Mucosa of descending colon (tissue), 3 donors: ENCODE measurements at regions not wholly inside any gene's neighbourhood (a gene's known extent, or its start where the extent isn't known, plus 50 kb on each side); places are given as distances from the start of the nearest gene placed in this dataset.

ENCODE experiments used
- ATAC-seq: fragments of 200-7000 bp; cut with Tn5 transposase; one replicate; pipeline ENCODE4 v1.9.1; 2020; ENCODE audit warnings: mild to moderate bottlenecking, moderate library complexity
- DNase-seq, 3 donors: peaks; one replicate each; pipeline ENCODE4 v3.0.0-alpha.2; 2020
- H3K36me3 ChIP-seq: fragments of 200-600 bp; one replicate; pipeline ENCODE4 v1.8.0; 2021; ENCODE audit warnings: low read depth, mild to moderate bottlenecking
- H3K4me1 ChIP-seq: fragments of 200-600 bp; one replicate; pipeline ENCODE4 v1.8.0; 2021; ENCODE audit warnings: low read depth, mild to moderate bottlenecking
- H3K4me3 ChIP-seq: fragments of 200-600 bp; one replicate; pipeline ENCODE4 v1.8.0; 2021; ENCODE audit warnings: mild to moderate bottlenecking
- H3K9me3 ChIP-seq: fragments of 200-600 bp; one replicate; pipeline ENCODE4 v1.8.0; 2021; ENCODE audit warnings: mild to moderate bottlenecking
- intact Hi-C, 2 donors: fragments of 100-400 bp; cut with DNase I in 1 of 2; cut with micrococcal nuclease in 1 of 2; formaldehyde crosslinking; loops; one replicate each; pipeline versions ENCODE4 v1.11.0 to v1.11.1; 2022; cut with DNase I, micrococcal nuclease
- TF ChIP-seq, protein P1 (sequence below): fragments of 200-600 bp; IDR thresholded peaks from one replicate; pipeline ENCODE4 v1.8.0; 2022; ENCODE audit warnings: antibody characterized with exemption, mild to moderate bottlenecking
- donor health status: DM: no; HTN: no; CAD: no; lungs with moderate emphysema.
- donor health status: DM: no; HTN: no; CAD: no.
- donor health status: DM: no; HTN: yes; CAD: no.

GRCh38 chr14:71362920-71363584, 455.8 kb downstream of the PCNX1 start:
- DNase-seq, result no peak
- no peaks in the 10 kb centered on the region for H3K9me3 ChIP-seq
- TF ChIP-seq, protein P1, sequence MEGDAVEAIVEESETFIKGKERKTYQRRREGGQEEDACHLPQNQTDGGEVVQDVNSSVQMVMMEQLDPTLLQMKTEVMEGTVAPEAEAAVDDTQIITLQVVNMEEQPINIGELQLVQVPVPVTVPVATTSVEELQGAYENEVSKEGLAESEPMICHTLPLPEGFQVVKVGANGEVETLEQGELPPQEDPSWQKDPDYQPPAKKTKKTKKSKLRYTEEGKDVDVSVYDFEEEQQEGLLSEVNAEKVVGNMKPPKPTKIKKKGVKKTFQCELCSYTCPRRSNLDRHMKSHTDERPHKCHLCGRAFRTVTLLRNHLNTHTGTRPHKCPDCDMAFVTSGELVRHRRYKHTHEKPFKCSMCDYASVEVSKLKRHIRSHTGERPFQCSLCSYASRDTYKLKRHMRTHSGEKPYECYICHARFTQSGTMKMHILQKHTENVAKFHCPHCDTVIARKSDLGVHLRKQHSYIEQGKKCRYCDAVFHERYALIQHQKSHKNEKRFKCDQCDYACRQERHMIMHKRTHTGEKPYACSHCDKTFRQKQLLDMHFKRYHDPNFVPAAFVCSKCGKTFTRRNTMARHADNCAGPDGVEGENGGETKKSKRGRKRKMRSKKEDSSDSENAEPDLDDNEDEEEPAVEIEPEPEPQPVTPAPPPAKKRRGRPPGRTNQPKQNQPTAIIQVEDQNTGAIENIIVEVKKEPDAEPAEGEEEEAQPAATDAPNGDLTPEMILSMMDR, result no peak
- no peak overlapping the region for H3K4me3 ChIP-seq
- no peaks in the 10 kb centered on the region for H3K4me1 ChIP-seq
- ATAC-seq, result peak; percentile 31
- intact Hi-C loops, result no loop called here
- H3K36me3 ChIP-seq, result no peaks in the 10 kb centered on the region

GRCh38 chr14:71363946-71364925, 457.0 kb downstream of the PCNX1 start:
- H3K36me3 ChIP-seq, result no peaks in the 10 kb centered on the region
- H3K9me3 ChIP-seq, result no peaks in the 10 kb centered on the region
- no peak overlapping the region for H3K4me3 ChIP-seq
- H3K4me1 ChIP-seq, result no peaks in the 10 kb centered on the region
- ATAC-seq (no peak), DNase-seq (no peak)
- TF ChIP-seq, protein P1, result no peak
- intact Hi-C loops, result no loop called here

DNA sequence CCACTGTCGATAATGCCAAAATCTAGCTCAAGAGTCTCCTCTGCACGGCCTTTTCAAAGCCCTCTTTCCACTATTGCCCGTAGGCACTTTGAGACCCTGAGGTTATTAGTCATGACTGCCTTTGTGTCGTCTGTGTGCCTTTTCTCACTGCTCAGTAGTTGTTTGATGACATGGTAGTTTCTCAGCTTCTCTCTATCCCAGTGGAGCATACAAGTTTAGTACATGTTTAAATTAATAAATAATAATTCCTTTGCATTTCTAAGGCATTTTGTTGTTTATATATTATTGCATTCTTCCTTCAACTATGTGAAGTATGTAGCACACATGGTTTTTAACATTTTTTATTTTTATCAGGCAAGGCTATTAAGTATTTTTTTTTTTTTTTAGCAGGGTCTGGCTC, 458.1 kb downstream of the PCNX1 start:
- intact Hi-C loops, result no loop called here
- no peaks in the 10 kb centered on the region for H3K36me3 ChIP-seq
- H3K4me1 ChIP-seq, result no peaks in the 10 kb centered on the region
- H3K4me3 ChIP-seq, result no peak overlapping the region
- no peaks in the 10 kb centered on the region for H3K9me3 ChIP-seq
- DNase-seq (no peak), ATAC-seq (no peak)
- TF ChIP-seq, protein P1, result no peak

- ATAC-seq (no peak), DNase-seq (no peak)
- no peaks in the 10 kb centered on the region for H3K36me3 ChIP-seq
- H3K9me3 ChIP-seq, result no peaks in the 10 kb centered on the region
- no peak overlapping the region for H3K4me3 ChIP-seq
- H3K4me1 ChIP-seq, result peaks cover 5% of the 10 kb centered on the region
- TF ChIP-seq, protein P1, result no peak
- intact Hi-C loops, result no loop called here
These were observed 459.6 kb downstream of the PCNX1 start for GRCh38 chr14:71366861-71367260.

- no peak overlapping the region for H3K4me3 ChIP-seq
- H3K4me1 ChIP-seq, result peaks cover 17% of the 10 kb centered on the region
These were observed 464.6 kb downstream of the PCNX1 start for GRCh38 chr14:71371711-71372396.

More at GRCh38 chr14:71371711-71372396, 464.6 kb downstream of the PCNX1 start:
- no peaks in the 10 kb centered on the region for H3K9me3 ChIP-seq
- peak; percentile 91 for ATAC-seq
- no peak for DNase-seq
- intact Hi-C loops, result no loop called here
- H3K36me3 ChIP-seq, result no peaks in the 10 kb centered on the region
- TF ChIP-seq, protein P1, result no peak
